ENCODE measurements at regions not wholly inside any gene's neighbourhood (a gene's known extent, or its start where the extent isn't known, plus 50 kb on each side); places are given as distances from the start of the nearest gene placed in this dataset.

DNA sequence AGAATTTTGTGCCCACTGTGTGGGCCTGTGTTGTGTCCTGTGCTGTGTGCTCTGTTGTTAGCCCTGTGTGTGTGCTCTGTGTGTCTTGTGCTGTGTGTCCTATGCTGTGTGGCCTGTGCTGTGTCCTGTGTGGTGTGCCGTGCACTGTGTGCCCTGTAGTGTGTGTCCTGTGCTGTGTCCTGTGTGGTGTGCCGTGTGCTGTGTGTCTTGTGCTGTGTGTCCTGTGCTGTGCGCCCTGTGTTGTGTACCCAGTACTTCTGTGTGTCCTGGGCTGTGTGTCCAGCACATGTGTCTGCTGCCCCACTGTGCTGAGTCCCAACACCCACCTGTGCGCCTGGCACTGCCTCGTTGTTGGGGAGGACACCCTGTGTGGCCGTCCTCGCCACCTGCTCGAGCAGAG, 53.2 kb upstream of the CHRNA7 start:
- DNase-seq (ENCODE audit: low read depth), result no peak

DNA sequence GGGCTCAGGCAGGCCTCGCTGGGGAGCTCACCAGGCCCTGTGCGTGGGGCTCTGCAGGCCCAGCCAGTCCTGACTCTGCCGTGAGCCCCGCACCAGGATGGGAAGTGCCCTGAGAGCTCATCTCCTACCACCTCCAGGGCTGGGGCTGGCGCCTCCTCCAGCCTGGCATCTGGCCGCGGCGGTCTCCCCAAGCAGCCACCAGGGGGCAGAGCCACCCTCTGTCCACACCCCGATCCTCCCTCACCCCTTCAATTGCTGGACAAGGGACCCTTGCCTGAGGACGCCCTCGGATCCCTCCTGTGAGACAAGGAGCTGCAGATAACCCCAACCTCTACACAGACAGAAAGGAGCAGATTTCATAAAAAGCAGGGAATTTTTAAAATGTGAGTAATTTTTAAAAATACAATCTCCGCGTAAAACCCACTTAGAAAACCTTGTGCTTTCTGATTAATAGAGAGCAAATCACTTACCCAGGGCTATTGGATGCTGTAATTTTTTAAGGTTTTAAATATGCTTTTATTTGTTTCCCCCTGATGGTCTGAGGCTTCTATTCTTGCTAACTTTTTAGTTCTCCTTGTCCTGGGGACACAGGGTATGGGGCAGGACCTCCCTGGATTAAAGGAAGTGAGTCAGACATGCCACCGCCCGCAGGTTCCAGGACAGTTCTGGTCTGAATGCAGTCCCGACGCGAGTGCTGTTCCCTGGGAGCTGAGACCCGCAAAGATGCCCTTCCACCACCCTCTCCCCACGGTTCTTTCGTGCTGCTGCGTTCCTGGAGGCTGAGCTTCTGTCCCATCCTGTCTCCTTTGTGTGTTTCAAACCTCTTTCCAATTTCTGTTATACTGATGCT, 52.3 kb upstream of the CHRNA7 start:
- DNase-seq (ENCODE audit: low read depth), result peak; percentile 4

All from T-helper 22 cell (primary cell).